Thoracic aorta (tissue), 2 donors: ENCODE measurements at regions not wholly inside any gene's neighbourhood (a gene's known extent, or its start where the extent isn't known, plus 50 kb on each side); places are given as distances from the start of the nearest gene placed in this dataset.
A peak's percentile ranks its signal among the peaks of the same experiment; 100 is the strongest.

Source experiments
- ATAC-seq: fragments of 150-250 bp; one replicate; pipeline ENCODE4 v1.8.0; 2017; ENCODE audit warnings: low read depth; ENCODE audit not compliant: insufficient number of reproducible peaks, low FRiP score
- DNase-seq: peaks from one replicate; pipeline ENCODE4 v3.0.0-alpha.2; 2020; ENCODE audit warnings: low spot score
- H3K27ac ChIP-seq, 2 donors: fragments of 200-600 bp; sonication (generic); 1 replicate in 1 of 2; 2 replicates in 1 of 2; pipeline ENCODE4 v1.5.1; 2016; ENCODE audit warnings: mild to moderate bottlenecking in 2 of 2, moderate library complexity in 2 of 2
- H3K27me3 ChIP-seq: fragments of 200-600 bp; sonication (generic); replicated peaks from 2 replicates; pipeline ENCODE4 v1.6.0; 2016; ENCODE audit warnings: mild to moderate bottlenecking; ENCODE audit not compliant: insufficient read depth
- H3K36me3 ChIP-seq: fragments of 200-600 bp; sonication (generic); one replicate; pipeline ENCODE4 v1.5.1; 2016
- H3K4me1 ChIP-seq, 2 donors: fragments of 200-600 bp; sonication (generic); 1 replicate in 1 of 2; 2 replicates in 1 of 2; pipeline versions ENCODE4 v1.5.1 to v1.6.0; 2016; ENCODE audit warnings: low read depth in 2 of 2, mild to moderate bottlenecking in 1 of 2; ENCODE audit not compliant: control insufficient read depth in 1 of 2
- H3K4me3 ChIP-seq: fragments of 200-600 bp; sonication (generic); 2 replicates; pipeline ENCODE4 v1.5.1; 2016; ENCODE audit warnings: mild to moderate bottlenecking
- H3K9me3 ChIP-seq: fragments of 200-600 bp; sonication (generic); 2 replicates; pipeline ENCODE4 v1.5.1; 2016
- CTCF ChIP-seq: fragments of 200-600 bp; sonication (generic); IDR thresholded peaks from one replicate; pipeline ENCODE4 v1.5.1; 2019; ENCODE audit warnings: antibody characterized with exemption

- no peak for TF ChIP-seq CTCF
- DNase-seq (no peak), ATAC-seq (no peak)
- H3K4me1 ChIP-seq, result peaks cover 0 to 7% of the 10 kb centered on the region in 2 donors
- H3K27ac ChIP-seq, result peak overlapping the region in 1 of 2 donors; percentile 41
- no peaks in the 10 kb centered on the region for H3K27me3 ChIP-seq
- H3K36me3 ChIP-seq, result no peaks in the 10 kb centered on the region
- no peaks in the 10 kb centered on the region for H3K9me3 ChIP-seq
- H3K4me3 ChIP-seq, result no peak overlapping the region
Observed at GRCh38 chr11:8832571-8833260, 78.3 kb upstream of the AKIP1 start.

GRCh38 chr11:8833568-8834315, 77.2 kb upstream of the AKIP1 start:
- TF ChIP-seq CTCF, result no peak

GRCh38 chr11:8834379-8834778, 76.6 kb upstream of the AKIP1 start:
- H3K9me3 ChIP-seq, result no peaks in the 10 kb centered on the region
- peaks cover 5 to 7% of the 10 kb centered on the region in 2 donors for H3K4me1 ChIP-seq
- H3K4me3 ChIP-seq, result no peak overlapping the region
- no peaks in the 10 kb centered on the region for H3K36me3 ChIP-seq
- TF ChIP-seq CTCF, result no peak
- H3K27me3 ChIP-seq, result no peaks in the 10 kb centered on the region
- H3K27ac ChIP-seq, result no peak overlapping the region
- DNase-seq, result no peak
- ATAC-seq, result no peak

More at GRCh38 chr11:8833568-8834315, 77.2 kb upstream of the AKIP1 start:
- Histone ChIP-seq H3K27ac (no peak overlapping the region), H3K27me3 (no peaks in the 10 kb centered on the region), H3K9me3 (no peaks in the 10 kb centered on the region), H3K36me3 (no peaks in the 10 kb centered on the region), H3K4me3 (no peak overlapping the region), H3K4me1 (peaks cover 5 to 7% of the 10 kb centered on the region in 2 donors)
- ATAC-seq (no peak), DNase-seq (no peak)

GRCh38 chr11:8838248-8838647, 72.7 kb upstream of the AKIP1 start:
- Histone ChIP-seq H3K27ac (no peak overlapping the region), H3K36me3 (no peaks in the 10 kb centered on the region), H3K4me3 (peak overlapping the region; percentile 8), H3K4me1 (peaks cover 0 to 5% of the 10 kb centered on the region in 2 donors), H3K9me3 (no peaks in the 10 kb centered on the region), H3K27me3 (no peaks in the 10 kb centered on the region)
- no peak for TF ChIP-seq CTCF
- DNase-seq (no peak), ATAC-seq (no peak)

GRCh38 chr11:8839306-8839956, 71.6 kb upstream of the AKIP1 start:
- DNase-seq, result no peak
- no peak overlapping the region for H3K27ac ChIP-seq
- H3K9me3 ChIP-seq, result no peaks in the 10 kb centered on the region
- H3K27me3 ChIP-seq, result no peaks in the 10 kb centered on the region
- H3K4me1 ChIP-seq, result peaks cover 0 to 5% of the 10 kb centered on the region in 2 donors
- ATAC-seq, result no peak
- no peaks in the 10 kb centered on the region for H3K36me3 ChIP-seq
- no peak for TF ChIP-seq CTCF
- no peak overlapping the region for H3K4me3 ChIP-seq
